ENCODE measurements at regions not wholly inside any gene's neighbourhood (a gene's known extent, or its start where the extent isn't known, plus 50 kb on each side); places are given as distances from the start of the nearest gene placed in this dataset.
"Not testable (repeated sequence)": the region's sequence is repeated elsewhere in the genome, so short reads cannot be mapped to it uniquely, and the experiment has no call there.

DNA sequence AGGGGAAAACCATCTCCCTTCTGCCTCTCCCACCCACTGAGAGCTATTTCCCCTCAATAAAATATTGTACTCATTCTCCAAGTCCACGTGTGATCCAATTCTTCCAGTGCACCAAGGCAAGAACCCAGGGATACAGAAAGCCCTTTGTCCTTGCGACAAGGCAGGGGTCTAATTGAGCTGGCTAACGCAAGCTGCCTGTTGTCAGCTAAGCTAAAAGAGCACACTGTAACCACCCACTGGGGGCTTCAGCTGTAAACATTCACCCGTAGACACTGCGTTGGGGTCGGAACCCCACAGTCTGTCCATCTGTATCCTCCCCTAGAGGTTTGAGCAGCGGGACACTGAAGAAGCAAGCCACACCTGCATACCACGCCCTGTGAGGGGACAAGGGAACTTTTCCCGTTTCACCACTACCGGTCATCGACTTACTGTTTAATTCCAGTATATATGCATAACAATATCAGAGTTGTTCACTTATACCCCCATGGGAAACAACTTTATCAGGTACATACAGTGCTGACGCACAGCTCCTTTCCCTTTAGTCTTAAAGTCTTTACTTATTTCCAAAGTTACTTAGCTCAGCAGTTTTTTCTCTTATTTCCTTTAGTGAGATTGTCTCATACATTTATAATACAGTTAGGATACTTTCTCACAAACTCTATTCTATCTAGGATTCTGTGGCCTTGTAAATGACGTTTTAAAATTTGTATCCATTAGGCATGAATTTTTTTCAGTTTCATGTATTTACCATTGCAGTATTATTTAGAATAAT lies 721.6 kb downstream of the ANKRD7 start:
- DNase-seq (ENCODE audit: low spot score): no peak
- TF ChIP-seq, protein P1, sequence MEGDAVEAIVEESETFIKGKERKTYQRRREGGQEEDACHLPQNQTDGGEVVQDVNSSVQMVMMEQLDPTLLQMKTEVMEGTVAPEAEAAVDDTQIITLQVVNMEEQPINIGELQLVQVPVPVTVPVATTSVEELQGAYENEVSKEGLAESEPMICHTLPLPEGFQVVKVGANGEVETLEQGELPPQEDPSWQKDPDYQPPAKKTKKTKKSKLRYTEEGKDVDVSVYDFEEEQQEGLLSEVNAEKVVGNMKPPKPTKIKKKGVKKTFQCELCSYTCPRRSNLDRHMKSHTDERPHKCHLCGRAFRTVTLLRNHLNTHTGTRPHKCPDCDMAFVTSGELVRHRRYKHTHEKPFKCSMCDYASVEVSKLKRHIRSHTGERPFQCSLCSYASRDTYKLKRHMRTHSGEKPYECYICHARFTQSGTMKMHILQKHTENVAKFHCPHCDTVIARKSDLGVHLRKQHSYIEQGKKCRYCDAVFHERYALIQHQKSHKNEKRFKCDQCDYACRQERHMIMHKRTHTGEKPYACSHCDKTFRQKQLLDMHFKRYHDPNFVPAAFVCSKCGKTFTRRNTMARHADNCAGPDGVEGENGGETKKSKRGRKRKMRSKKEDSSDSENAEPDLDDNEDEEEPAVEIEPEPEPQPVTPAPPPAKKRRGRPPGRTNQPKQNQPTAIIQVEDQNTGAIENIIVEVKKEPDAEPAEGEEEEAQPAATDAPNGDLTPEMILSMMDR (IDR thresholded peaks at IDR 0.05; ENCODE audit: extremely low read depth, missing control alignments): no peak

DNA sequence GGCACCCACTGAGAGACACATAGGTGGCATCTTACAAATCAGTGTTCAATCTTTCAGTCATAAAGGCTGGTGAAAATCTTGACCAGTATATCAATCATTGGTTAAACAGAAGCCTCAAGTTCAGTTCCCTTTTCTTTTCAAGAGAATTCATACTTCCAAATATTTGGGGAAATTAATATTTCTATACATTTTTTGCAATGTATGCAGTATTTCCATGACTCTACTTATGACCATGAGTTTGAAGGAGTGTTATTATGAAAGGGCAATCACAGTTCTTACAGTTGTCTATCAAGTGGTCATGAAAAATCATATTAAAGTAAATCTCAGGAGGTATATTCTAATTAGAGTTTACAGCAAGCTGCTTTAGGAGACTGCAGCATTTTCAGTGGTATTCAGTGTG lies 724.0 kb downstream of the ANKRD7 start:
- TF ChIP-seq, protein P1 (IDR thresholded peaks at IDR 0.05; ENCODE audit: extremely low read depth, missing control alignments): no peak
- DNase-seq (ENCODE audit: low spot score): no peak

DNA sequence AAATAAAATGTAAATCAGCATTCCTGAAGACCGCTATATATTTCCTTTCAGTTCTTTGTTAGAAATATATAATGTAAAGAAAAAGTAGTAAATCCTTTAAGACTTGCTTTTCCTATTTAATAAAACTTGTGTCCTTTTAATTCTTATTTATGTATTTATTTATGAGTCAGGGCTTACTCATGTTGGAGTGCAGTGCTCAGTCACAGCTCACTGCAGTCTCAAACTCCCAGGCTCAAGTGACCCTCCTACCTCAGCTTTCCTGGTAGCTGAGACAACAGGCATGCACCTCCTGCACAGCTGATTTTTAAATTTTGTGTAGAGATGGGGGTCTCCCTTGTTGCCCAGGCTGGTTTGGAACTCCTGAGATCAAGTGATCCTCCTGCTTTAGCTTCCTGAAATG lies 724.5 kb downstream of the ANKRD7 start:
- no peak for DNase-seq (ENCODE audit: low spot score)
- TF ChIP-seq, protein P1 (IDR thresholded peaks at IDR 0.05; ENCODE audit: extremely low read depth, missing control alignments): no peak

DNA sequence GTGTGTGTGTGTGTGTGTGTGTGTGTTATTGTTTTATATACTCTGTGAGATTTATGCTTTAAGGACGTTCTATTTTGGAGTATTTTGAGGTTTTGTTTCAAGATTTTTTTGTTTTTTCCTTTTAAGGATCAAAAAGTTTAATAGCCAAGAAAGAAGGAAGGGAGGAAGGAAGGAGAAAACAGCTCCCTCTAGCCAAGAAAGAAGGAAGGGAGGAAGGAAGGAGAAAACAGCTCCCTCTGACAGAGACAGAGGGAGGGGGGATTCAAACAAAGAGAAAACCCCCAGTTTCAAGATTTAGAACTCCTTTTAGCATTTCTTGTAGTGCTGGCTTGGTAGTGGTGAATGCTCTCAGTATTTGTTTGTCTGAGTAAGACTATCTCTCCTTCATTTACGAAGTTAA lies 731.8 kb downstream of the ANKRD7 start:
- DNase-seq (ENCODE audit: low spot score): not testable (repeated sequence)

DNA sequence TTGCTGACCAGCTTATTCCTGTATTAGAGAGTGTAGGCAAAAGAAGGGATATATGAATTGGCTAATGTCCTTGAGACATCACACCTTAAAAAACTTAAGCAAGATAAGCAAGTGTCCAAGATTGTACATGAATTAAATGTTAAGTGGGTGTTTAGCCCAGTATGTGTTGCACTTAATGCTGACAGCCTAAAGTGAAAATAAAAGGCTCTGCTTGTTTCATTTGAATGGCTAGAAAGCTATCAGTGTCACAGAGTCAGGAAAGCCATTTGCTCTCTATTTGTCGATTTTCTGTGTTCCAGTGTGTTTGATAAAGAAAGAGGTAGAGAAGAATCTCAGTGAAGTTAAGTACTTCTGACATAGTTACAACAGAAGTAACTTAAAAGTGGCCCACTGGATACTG lies 744.9 kb downstream of the ANKRD7 start:
- TF ChIP-seq, protein P1 (IDR thresholded peaks at IDR 0.05; ENCODE audit: extremely low read depth, missing control alignments): no peak
- DNase-seq (ENCODE audit: low spot score): no peak

DNA sequence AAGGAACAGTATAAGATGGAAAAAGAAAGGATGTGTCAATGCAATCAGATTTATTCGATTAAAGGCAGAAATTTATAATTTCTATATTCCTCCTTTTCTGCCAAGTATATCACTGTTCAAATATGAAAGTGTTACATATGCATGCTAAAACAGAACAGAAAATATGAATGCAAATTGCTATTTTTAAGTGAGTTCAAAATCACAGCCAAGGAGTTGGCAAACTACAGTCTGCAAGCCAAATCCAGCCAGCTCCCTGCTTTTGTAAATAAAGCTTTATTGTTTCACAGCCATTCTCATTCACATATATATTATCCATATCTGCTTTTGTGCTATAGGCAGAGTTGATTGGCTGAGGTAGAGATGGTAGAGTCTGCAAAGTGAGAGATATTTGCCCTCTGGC lies 747.2 kb downstream of the ANKRD7 start:
- TF ChIP-seq, protein P1 (IDR thresholded peaks at IDR 0.05; ENCODE audit: extremely low read depth, missing control alignments): no peak
- DNase-seq (ENCODE audit: low spot score): no peak

DNA sequence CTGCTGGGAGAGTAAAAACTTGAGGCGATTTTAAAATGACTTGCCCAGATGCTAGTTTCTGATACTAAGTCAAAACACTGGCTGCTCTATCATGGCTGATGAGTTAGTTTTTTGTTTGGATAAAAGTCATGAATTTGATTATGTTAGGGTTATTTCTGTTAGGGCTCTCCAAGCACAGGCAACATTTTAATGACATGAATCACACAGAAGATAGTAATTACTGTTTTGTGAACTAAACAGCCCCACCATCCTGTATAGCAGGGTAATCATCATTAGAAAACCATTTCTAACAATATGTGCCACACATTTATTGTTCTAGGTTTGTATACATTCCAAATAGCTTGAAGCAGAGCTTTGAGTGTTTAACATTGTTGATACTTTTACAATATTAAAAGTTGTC lies 750.3 kb downstream of the ANKRD7 start:
- DNase-seq (ENCODE audit: low spot score): no peak
- TF ChIP-seq, protein P1 (IDR thresholded peaks at IDR 0.05; ENCODE audit: extremely low read depth, missing control alignments): no peak

DNA sequence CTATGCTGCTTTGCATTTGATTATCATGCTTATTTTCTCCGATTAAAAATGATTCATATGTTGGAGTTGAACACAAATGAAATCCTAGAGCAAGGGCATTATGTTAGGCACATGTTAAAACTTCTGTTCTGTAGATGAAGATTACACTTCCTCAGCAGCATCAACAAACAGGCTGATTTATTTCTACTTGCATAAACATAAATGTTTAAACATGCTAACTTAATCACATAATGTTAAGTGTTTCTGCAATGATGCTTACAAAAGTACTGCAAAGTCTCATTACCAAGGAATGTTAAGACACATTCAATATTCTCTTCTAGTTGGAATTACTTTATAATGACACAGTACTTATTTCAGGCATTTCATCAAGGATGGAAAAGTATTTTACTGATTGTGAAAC lies 770.8 kb downstream of the ANKRD7 start:
- DNase-seq (ENCODE audit: low spot score): no peak
- TF ChIP-seq, protein P1 (IDR thresholded peaks at IDR 0.05; ENCODE audit: extremely low read depth, missing control alignments): no peak
